SK-N-SH (cell line): ENCODE measurements at regions not wholly inside any gene's neighbourhood (a gene's known extent, or its start where the extent isn't known, plus 50 kb on each side); places are given as distances from the start of the nearest gene placed in this dataset.

Source experiments
- CTCF ChIA-PET: fragments of 300-600, 350-600 bp; formaldehyde crosslinking; extraction: SDS; loops from one replicate; lab custom pipeline; 2021; lab: Yijun Ruan, JAX
- POLR2A ChIA-PET: fragments of 350-600 bp; sonication (Branson Sonifier 250); formaldehyde crosslinking; extraction: SDS; loops from one replicate; lab custom pipeline; 2020; ENCODE audit warnings: antibody characterized with exemption, inconsistent platforms; lab: Yijun Ruan, JAX
- DNase-seq: peaks from one replicate; pipeline ENCODE4 v3.0.0; 2012
- H2AFZ ChIP-seq: fragments of 200-600 bp; sonication (generic); 2 replicates; pipeline ENCODE4 v1.8.1; 2016; ENCODE audit warnings: antibody characterized with exemption, mild to moderate bottlenecking, low read depth
- H3F3A ChIP-seq: fragments of 200-600 bp; sonication (generic); replicated peaks from 2 replicates; pipeline ENCODE3; 2016; ENCODE audit warnings: antibody characterized with exemption, mild to moderate bottlenecking; ENCODE audit not compliant: insufficient read depth
- H3K27ac ChIP-seq, 2 experiments: fragments of 200-500 bp in 1 of 2; fragments of 200-600 bp in 1 of 2; sonication (Bioruptor generic) in 1 of 2; sonication (generic), shearing (Covaris generic) in 1 of 2; 2 replicates each; pipeline versions ENCODE4 v1.5.1 to v1.6.1; 2014 to 2016; ENCODE audit warnings: low read depth in 2 of 2, inconsistent platforms in 1 of 2, low read length in 1 of 2, mild to moderate bottlenecking in 1 of 2, mixed read lengths in 1 of 2
- H3K27me3 ChIP-seq: fragments of 200-600 bp; sonication (generic), shearing (Covaris generic); 2 replicates; pipeline ENCODE4 v1.6.1; 2016; ENCODE audit warnings: mixed run types; ENCODE audit not compliant: insufficient read depth
- H3K36me3 ChIP-seq, 2 experiments: fragments of 200-500 bp in 1 of 2; fragments of 200-600 bp in 1 of 2; sonication (Bioruptor generic) in 1 of 2; sonication (generic) in 1 of 2; replicated peaks in 1 of 2; 2 replicates each; pipeline versions ENCODE3 to v1.5.1; 2014 to 2016; ENCODE audit warnings: low read length in 1 of 2, mild to moderate bottlenecking in 1 of 2; ENCODE audit not compliant: insufficient read depth in 2 of 2, control insufficient read depth in 1 of 2
- H3K4me1 ChIP-seq, 2 experiments: fragments of 200-500 bp in 1 of 2; fragments of 200-600 bp in 1 of 2; sonication (Bioruptor generic) in 1 of 2; sonication (generic), shearing (Covaris generic) in 1 of 2; 2 replicates each; pipeline versions ENCODE4 v1.5.1 to v1.6.1; 2014 to 2016; ENCODE audit warnings: low read depth in 1 of 2, low read length in 1 of 2, mixed run types in 1 of 2; ENCODE audit not compliant: insufficient read depth in 2 of 2, control insufficient read depth in 1 of 2
- H3K4me2 ChIP-seq: fragments of 200-600 bp; sonication (generic), shearing (Covaris generic); 2 replicates; pipeline ENCODE4 v1.6.1; 2017; ENCODE audit warnings: mixed run types
- H3K4me3 ChIP-seq, 2 experiments: fragments of 200-500 bp in 1 of 2; fragments of 200-600 bp in 1 of 2; sonication (Bioruptor generic) in 1 of 2; sonication (generic), shearing (Covaris generic) in 1 of 2; 2 replicates each; pipeline versions ENCODE4 v1.5.1 to v1.8.1; 2014 to 2016; ENCODE audit warnings: low read depth in 2 of 2, inconsistent platforms in 1 of 2, low read length in 1 of 2, mild to moderate bottlenecking in 1 of 2, mixed read lengths in 1 of 2, moderate library complexity in 1 of 2
- H3K79me2 ChIP-seq: fragments of 200-600 bp; sonication (generic); 2 replicates; pipeline ENCODE4 v1.8.1; 2017; ENCODE audit warnings: mild to moderate bottlenecking; ENCODE audit not compliant: insufficient read depth
- H3K9ac ChIP-seq: fragments of 200-600 bp; sonication (generic); 2 replicates; pipeline ENCODE4 v1.6.1; 2017; ENCODE audit warnings: mixed run types
- H3K9me2 ChIP-seq: fragments of 200-600 bp; sonication (generic); 2 replicates; pipeline ENCODE4 v1.6.1; 2017; ENCODE audit warnings: mixed run types
- H3K9me3 ChIP-seq: fragments of 200-600 bp; sonication (generic); 2 replicates; pipeline ENCODE4 v1.6.1; 2017; ENCODE audit warnings: mixed run types, mild to moderate bottlenecking, moderate library complexity
- H4K20me1 ChIP-seq: fragments of 200-600 bp; sonication (generic); 2 replicates; pipeline ENCODE4 v1.6.1; 2017; ENCODE audit warnings: mild to moderate bottlenecking, mixed run types; ENCODE audit not compliant: insufficient read depth
- CHD2 ChIP-seq: fragments of 150-350 bp; IDR thresholded peaks from 2 replicates; pipeline ENCODE4 v1.6.1; 2018; ENCODE audit warnings: low read length; ENCODE audit not compliant: partially characterized antibody
- EP300 ChIP-seq, 2 experiments: IDR thresholded peaks; 2 replicates each; pipeline versions ENCODE4 v1.4.0 to v1.6.1; 2012; ENCODE audit warnings: borderline replicate concordance in 1 of 2, low read depth in 1 of 2, low read length in 1 of 2
- EZH2phosphoT487 ChIP-seq: fragments of 200-600 bp; sonication (generic); IDR thresholded peaks from 2 replicates; pipeline ENCODE4 v1.6.1; 2017; ENCODE audit warnings: low read depth, mixed run types, mild to moderate bottlenecking, antibody characterized with exemption, moderate library complexity, borderline replicate concordance
- FOSL2 ChIP-seq: IDR thresholded peaks from 2 replicates; pipeline ENCODE4 v1.4.0; 2012; ENCODE audit warnings: low read depth, mild to moderate bottlenecking, moderate library complexity, borderline replicate concordance
- FOXJ3 ChIP-seq: sonication (generic); formaldehyde crosslinking; IDR thresholded peaks from 2 replicates; pipeline ENCODE4 v1.5.1; 2020; ENCODE audit warnings: mild to moderate bottlenecking, missing genetic modification reagents
- JUND ChIP-seq: IDR thresholded peaks from 2 replicates; pipeline ENCODE4 v1.4.0; 2012
- MEF2A ChIP-seq: IDR thresholded peaks from 2 replicates; pipeline ENCODE4 v1.4.0; 2012; ENCODE audit warnings: low read depth, borderline replicate concordance
- PBX3 ChIP-seq: IDR thresholded peaks from 2 replicates; pipeline ENCODE4; 2012
- RXRA ChIP-seq: IDR thresholded peaks from 2 replicates; pipeline ENCODE4 v1.4.0; 2012; ENCODE audit warnings: low read depth, mild to moderate bottlenecking, borderline replicate concordance
- SIN3A ChIP-seq: IDR thresholded peaks from 2 replicates; pipeline ENCODE4 v1.6.1; 2012; ENCODE audit warnings: low read depth, mild to moderate bottlenecking, low read length, moderate library complexity, borderline replicate concordance
- TAF1 ChIP-seq: IDR thresholded peaks from 2 replicates; pipeline ENCODE4 v1.6.1; 2012; ENCODE audit warnings: low read depth, mild to moderate bottlenecking, low read length, moderate library complexity, borderline replicate concordance
- TCF12 ChIP-seq: IDR thresholded peaks from 2 replicates; pipeline ENCODE4 v1.4.0; 2012
- USF2 ChIP-seq: fragments of 150-350 bp; IDR thresholded peaks from 2 replicates; pipeline ENCODE4 v1.6.1; 2017; ENCODE audit warnings: antibody characterized with exemption, low read length, low read depth, borderline replicate concordance
- WGBS: methylation state at CpG from one replicate; pipeline ENCODE4 v1.1.6; 2017; ENCODE audit warnings: low lambda C conversion rate; 5-methylcytosine and 5-hydroxymethylcytosine counted together
- TF ChIP-seq, protein P1 (sequence below): fragments of 150-350 bp; IDR thresholded peaks from 2 replicates; pipeline ENCODE4 v1.6.1; 2016; ENCODE audit warnings: mild to moderate bottlenecking, low read depth, low read length
- TF ChIP-seq, protein P2 (sequence below): fragments of 200-600 bp; sonication (generic); IDR thresholded peaks from 2 replicates; pipeline ENCODE4 v1.6.1; 2017; ENCODE audit warnings: antibody characterized with exemption, mild to moderate bottlenecking, moderate library complexity
- TF ChIP-seq, protein P3 (sequence below): IDR thresholded peaks from 2 replicates; pipeline ENCODE4 v1.6.1; 2012; ENCODE audit warnings: mild to moderate bottlenecking, low read depth, low read length, moderate library complexity

- Histone ChIP-seq H3K36me3 (no peaks in the 10 kb centered on the region), H3K4me1 (peaks cover 8 to 24% of the 10 kb centered on the region in 2 experiments; a peak in 3 of 4 replicates), H3K27ac (no peak overlapping the region), H2AFZ (no peak overlapping the region), H3K9ac (no peak overlapping the region), H3K27me3 (no peaks in the 10 kb centered on the region; the same call in 1 of the 2 replicates), H3K4me3 (no peak overlapping the region), H3K79me2 (no peaks in the 10 kb centered on the region), H3K9me3 (no peaks in the 10 kb centered on the region), H4K20me1 (no peaks in the 10 kb centered on the region), H3K9me2 (no peaks in the 10 kb centered on the region), H3K4me2 (no peak overlapping the region), H3F3A (no peaks in the 10 kb centered on the region)
- TF ChIP-seq, protein P1, sequence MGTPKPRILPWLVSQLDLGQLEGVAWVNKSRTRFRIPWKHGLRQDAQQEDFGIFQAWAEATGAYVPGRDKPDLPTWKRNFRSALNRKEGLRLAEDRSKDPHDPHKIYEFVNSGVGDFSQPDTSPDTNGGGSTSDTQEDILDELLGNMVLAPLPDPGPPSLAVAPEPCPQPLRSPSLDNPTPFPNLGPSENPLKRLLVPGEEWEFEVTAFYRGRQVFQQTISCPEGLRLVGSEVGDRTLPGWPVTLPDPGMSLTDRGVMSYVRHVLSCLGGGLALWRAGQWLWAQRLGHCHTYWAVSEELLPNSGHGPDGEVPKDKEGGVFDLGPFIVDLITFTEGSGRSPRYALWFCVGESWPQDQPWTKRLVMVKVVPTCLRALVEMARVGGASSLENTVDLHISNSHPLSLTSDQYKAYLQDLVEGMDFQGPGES, result no peak
- ChIA-PET POLR2A (no interaction called here), CTCF (no interaction called here)
- 81% methylated on average over 3 of the region's 3 CpGs for WGBS
- no peak for DNase-seq
These were observed 110.5 kb downstream of the CEBPB start for GRCh38 chr20:50301165-50301564.

DNA sequence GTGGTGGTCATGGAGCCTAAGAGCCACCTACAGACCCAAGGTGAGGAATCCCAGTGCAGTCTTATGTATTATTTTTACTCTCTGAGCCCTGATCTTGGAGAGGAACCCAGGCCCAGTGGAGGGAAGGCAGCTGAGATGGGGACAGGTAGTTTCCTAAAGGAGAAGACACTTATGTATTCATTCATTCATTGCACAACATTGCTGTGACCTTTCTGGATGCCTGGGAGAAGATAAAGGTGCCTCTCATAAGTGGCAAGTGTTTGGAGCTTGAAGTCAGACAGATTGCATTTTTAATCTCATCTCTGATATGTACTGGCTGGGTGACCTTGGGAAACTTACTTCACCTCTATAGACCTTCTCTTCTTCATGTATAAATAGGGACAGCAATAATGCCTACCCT lies 111.1 kb downstream of the CEBPB start:
- POLR2A ChIA-PET, result no interaction called here
- Histone ChIP-seq H3K36me3 (no peaks in the 10 kb centered on the region), H3K9ac (no peak overlapping the region), H3K27me3 (no peaks in the 10 kb centered on the region; the same call in 1 of the 2 replicates), H4K20me1 (no peaks in the 10 kb centered on the region), H3F3A (no peaks in the 10 kb centered on the region), H3K9me2 (no peaks in the 10 kb centered on the region), H3K9me3 (no peaks in the 10 kb centered on the region), H3K27ac (no peak overlapping the region), H2AFZ (no peak overlapping the region), H3K4me3 (no peak overlapping the region), H3K79me2 (no peaks in the 10 kb centered on the region), H3K4me1 (peaks cover 8 to 24% of the 10 kb centered on the region in 2 experiments; a peak in 3 of 4 replicates), H3K4me2 (no peak overlapping the region)
- DNase-seq, result no peak
- CTCF ChIA-PET, result no interaction called here
- TF ChIP-seq TAF1 (no peak), SIN3A (no peak), MEF2A (no peak), EP300 (IDR thresholded peaks at IDR 0.05; ENCODE audit: borderline replicate concordance in 1 of 2, low read depth in 1 of 2, low read length in 1 of 2) (no peak), CHD2 (no peak), RXRA (no peak), PBX3 (no peak), FOXJ3 (CRISPR knock-in tag) (no peak), FOSL2 (no peak), JUND (no peak), EZH2phosphoT487 (no peak), TCF12 (no peak), USF2 (no peak)
- TF ChIP-seq, protein P1, result no peak
- TF ChIP-seq, protein P2, sequence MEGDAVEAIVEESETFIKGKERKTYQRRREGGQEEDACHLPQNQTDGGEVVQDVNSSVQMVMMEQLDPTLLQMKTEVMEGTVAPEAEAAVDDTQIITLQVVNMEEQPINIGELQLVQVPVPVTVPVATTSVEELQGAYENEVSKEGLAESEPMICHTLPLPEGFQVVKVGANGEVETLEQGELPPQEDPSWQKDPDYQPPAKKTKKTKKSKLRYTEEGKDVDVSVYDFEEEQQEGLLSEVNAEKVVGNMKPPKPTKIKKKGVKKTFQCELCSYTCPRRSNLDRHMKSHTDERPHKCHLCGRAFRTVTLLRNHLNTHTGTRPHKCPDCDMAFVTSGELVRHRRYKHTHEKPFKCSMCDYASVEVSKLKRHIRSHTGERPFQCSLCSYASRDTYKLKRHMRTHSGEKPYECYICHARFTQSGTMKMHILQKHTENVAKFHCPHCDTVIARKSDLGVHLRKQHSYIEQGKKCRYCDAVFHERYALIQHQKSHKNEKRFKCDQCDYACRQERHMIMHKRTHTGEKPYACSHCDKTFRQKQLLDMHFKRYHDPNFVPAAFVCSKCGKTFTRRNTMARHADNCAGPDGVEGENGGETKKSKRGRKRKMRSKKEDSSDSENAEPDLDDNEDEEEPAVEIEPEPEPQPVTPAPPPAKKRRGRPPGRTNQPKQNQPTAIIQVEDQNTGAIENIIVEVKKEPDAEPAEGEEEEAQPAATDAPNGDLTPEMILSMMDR, result no peak
- TF ChIP-seq, protein P3, sequence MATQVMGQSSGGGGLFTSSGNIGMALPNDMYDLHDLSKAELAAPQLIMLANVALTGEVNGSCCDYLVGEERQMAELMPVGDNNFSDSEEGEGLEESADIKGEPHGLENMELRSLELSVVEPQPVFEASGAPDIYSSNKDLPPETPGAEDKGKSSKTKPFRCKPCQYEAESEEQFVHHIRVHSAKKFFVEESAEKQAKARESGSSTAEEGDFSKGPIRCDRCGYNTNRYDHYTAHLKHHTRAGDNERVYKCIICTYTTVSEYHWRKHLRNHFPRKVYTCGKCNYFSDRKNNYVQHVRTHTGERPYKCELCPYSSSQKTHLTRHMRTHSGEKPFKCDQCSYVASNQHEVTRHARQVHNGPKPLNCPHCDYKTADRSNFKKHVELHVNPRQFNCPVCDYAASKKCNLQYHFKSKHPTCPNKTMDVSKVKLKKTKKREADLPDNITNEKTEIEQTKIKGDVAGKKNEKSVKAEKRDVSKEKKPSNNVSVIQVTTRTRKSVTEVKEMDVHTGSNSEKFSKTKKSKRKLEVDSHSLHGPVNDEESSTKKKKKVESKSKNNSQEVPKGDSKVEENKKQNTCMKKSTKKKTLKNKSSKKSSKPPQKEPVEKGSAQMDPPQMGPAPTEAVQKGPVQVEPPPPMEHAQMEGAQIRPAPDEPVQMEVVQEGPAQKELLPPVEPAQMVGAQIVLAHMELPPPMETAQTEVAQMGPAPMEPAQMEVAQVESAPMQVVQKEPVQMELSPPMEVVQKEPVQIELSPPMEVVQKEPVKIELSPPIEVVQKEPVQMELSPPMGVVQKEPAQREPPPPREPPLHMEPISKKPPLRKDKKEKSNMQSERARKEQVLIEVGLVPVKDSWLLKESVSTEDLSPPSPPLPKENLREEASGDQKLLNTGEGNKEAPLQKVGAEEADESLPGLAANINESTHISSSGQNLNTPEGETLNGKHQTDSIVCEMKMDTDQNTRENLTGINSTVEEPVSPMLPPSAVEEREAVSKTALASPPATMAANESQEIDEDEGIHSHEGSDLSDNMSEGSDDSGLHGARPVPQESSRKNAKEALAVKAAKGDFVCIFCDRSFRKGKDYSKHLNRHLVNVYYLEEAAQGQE, result no peak
